NCI-H345 (cell line): ENCODE measurements at regions not wholly inside any gene's neighbourhood (a gene's known extent, or its start where the extent isn't known, plus 50 kb on each side); places are given as distances from the start of the nearest gene placed in this dataset.
A peak's percentile ranks its signal among the peaks of the same experiment; 100 is the strongest.

Source experiments
- DNase-seq: peaks from one replicate; lab custom pipeline; 2025; lab: John Stamatoyannopoulos, UW

- no peak for DNase-seq
Observed at GRCh38 chr3:36269274-36269673, 111.0 kb upstream of the STAC start.

DNA sequence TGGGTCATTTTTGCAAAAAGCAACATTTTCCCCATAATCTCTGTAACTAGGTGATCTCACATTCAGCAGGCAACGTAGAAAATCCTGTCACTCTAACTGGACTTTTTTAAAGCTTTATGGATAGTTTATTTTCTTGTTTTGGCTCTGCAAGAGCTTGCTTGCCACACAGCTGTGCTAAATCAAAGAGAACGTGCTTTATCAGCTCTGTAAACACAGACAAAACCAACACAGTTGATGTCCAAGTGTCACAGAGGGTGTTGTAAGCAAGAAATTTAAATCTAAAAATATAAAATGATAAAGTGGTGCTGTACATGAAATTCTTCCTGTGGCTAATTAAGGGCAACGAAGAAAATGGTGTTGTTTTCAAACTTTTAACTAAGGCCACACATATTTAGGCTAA is 97.5 kb upstream of the STAC start:
- peak; percentile 5 for DNase-seq

DNA sequence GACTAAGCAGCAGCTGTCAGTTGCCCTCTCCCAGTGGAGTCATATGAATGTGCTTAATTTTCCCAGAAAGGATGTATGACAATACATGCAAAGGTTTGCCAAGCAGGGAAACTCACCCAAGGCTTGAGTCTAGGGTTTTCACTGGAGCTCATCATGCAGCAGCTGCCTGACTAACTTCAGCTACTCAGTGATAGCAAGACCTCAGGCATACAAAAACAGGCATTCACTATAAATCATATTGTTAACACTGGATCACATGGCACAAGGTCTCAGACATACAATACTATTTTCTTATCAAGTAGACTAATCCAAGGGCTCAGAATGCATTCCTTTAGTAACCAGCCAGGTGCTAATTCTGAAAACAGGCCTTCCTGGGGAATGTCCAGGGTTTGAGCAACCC is 85.0 kb upstream of the STAC start:
- DNase-seq = no peak

DNA sequence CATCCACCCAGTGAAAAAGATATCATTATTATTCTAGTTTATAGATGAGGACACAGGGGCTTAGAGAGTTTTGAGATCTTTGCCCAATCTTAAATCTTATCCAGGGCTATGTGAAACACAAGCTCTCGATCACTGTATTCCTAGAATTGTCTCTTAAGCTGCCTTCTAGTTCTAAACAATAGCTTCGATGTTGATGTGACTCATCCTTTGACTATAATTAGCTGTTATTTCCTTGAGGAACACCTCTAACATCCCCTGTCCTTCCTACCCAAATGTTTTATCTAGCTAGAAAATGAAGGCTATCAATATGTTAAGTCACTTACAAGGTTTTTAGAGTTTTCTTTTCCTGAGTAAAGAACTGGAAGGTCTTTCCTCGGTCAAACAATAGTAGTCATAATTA is 83.1 kb upstream of the STAC start:
- DNase-seq = no peak

- DNase-seq = no peak
Observed at GRCh38 chr3:36298188-36298587, 82.1 kb upstream of the STAC start.

GRCh38 chr3:36302158-36302509 is 78.2 kb upstream of the STAC start:
- no peak for DNase-seq

GRCh38 chr3:36302626-36303025 is 77.7 kb upstream of the STAC start:
- DNase-seq = no peak

DNA sequence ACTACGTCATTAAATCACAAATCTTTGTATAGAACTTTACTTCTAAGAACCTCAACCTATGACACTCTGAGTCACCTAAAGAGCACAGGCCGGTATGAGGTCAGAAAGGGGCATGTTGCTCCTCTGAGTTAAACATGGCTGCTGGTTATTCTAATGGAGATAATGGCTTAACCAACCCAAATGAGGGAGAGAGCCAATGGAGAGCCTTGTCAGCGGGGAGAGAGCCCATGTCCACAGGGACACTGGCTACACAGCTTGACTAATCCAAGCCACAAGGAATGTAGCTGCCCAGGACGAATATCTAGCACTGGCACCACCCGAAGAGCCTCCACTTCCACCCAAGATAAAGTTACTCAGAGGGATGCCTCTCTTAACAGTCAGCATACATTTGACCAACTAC is 77.0 kb upstream of the STAC start:
- DNase-seq = no peak

DNA sequence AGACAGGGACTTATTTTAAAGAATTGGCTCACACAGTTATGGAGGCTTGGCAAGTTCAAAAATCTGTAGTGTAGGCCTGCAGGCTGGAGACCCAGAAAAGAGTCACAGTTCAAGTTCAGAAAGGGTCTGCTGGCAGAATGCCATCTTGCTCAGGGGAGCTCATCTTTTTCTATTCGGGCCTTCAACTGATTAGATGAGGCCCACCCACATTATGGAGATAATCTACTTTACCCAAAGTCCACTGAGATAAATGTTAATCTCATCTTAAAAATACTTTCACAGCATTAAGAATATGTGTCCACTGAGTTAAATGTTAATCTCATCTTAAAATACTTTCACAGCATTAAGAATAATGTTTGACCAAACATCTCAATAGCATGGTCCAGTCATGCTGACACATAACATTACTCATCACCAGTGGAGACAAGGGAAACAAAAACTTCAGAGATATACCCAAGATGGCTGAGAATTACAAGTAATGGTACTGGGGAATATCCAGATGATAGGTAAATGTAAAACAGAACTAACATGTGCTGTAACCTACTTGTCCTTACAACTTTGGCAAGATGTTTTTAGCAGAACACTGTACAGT is 74.3 kb upstream of the STAC start:
- no peak for DNase-seq

DNA sequence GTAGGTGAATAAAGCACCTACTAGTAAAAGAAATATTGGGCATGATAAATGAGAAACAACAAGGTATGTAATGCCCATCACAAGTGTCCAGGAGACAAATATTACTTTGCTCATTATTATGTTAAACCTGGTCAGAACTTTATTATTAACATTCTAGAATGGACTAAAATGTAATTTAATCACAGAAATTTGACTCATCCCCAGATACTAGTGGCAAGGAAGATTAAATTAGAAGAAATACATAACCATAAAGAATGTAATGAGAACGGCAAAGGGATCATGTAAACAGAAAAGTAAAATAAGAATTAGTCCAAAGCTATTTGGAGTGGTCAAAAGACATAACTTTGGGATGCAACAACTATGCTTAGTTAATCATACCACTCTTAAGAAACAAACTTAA is 71.2 kb upstream of the STAC start:
- DNase-seq = no peak

GRCh38 chr3:36312351-36312750 is 68.0 kb upstream of the STAC start:
- peak; percentile 2 for DNase-seq

- DNase-seq = no peak
Observed at GRCh38 chr3:36317915-36318314, 62.4 kb upstream of the STAC start.

GRCh38 chr3:36318621-36319200 is 61.6 kb upstream of the STAC start:
- no peak for DNase-seq

GRCh38 chr3:36319680-36320079 is 60.6 kb upstream of the STAC start:
- no peak for DNase-seq
